ENCODE measurements at regions not wholly inside any gene's neighbourhood (a gene's known extent, or its start where the extent isn't known, plus 50 kb on each side); places are given as distances from the start of the nearest gene placed in this dataset.

DNA sequence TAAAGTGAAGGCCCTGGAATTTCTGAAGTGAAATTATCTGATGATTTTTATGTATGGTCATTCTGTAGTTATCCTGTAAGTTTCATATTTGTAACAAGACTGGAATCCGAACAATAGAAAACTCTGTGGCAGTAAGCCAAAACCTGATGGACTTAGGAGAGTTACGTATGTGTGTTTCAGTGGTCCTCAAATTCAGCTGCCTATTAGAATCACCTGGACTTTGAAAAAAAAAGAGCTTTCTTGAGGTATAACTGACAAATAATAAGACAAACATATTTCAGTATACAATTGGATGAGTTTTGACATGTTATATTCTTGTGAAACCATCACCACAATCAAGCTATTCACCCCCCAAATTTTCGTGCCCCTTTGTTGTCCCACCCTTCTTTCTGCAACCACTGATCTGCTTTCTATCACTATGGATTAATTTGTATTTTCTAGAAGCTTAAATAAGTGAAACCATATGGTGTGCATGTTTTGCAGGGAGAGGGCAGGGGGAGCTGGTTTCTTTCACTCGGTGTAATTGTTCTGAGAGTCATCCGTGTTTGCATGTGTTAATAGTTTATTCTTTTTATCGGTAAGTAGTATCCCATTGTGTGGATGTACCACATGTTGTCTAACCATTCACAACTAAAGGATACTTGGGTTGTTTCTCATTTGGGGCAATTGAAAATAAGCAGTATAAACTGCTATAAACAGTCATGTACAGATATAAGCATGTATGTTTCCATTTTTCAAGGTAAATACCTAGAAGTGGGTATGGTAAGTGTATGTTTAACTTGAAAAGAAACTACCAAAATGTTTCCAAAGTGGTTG is 50.2 kb upstream of the EML4 start:
- FAIRE-seq, result no peak
- DNase-seq (ENCODE audit: insufficient read length), result no peak
- no peak for TF ChIP-seq POLR2A (IDR thresholded peaks at IDR 0.05; ENCODE audit: low read depth, low read length)
- TF ChIP-seq POLR2AphosphoS5 (IDR thresholded peaks at IDR 0.05; ENCODE audit: low read depth, low read length), result no peak
- no peak for TF ChIP-seq TAF1 (IDR thresholded peaks at IDR 0.05; ENCODE audit: borderline replicate concordance, low read depth, low read length)

Measured in GM12892 (cell line).